ENCODE measurements at regions not wholly inside any gene's neighbourhood (a gene's known extent, or its start where the extent isn't known, plus 50 kb on each side); places are given as distances from the start of the nearest gene placed in this dataset.
"Not testable (repeated sequence)": the region's sequence is repeated elsewhere in the genome, so short reads cannot be mapped to it uniquely, and the experiment has no call there.

GRCh38 chr7:68733219-68734153 is 864.8 kb upstream of the AUTS2 start:
- DNase-seq = no peak

GRCh38 chr7:68734431-68734830 is 863.8 kb upstream of the AUTS2 start:
- DNase-seq = no peak

GRCh38 chr7:68739306-68739705 is 859.0 kb upstream of the AUTS2 start:
- no peak for DNase-seq

- DNase-seq = no peak
These were observed 854.2 kb upstream of the AUTS2 start for GRCh38 chr7:68744036-68744435.

- no peak for DNase-seq
These were observed 849.1 kb upstream of the AUTS2 start for GRCh38 chr7:68748934-68749900.

- no peak for DNase-seq
These were observed 845.6 kb upstream of the AUTS2 start for GRCh38 chr7:68752485-68753178.

- no peak for DNase-seq
These were observed 843.9 kb upstream of the AUTS2 start for GRCh38 chr7:68754414-68754813.

GRCh38 chr7:68756986-68757495 is 841.2 kb upstream of the AUTS2 start:
- DNase-seq = no peak

- no peak for DNase-seq
These were observed 837.7 kb upstream of the AUTS2 start for GRCh38 chr7:68760556-68760955.

GRCh38 chr7:68767462-68767861 is 830.8 kb upstream of the AUTS2 start:
- DNase-seq = no peak

GRCh38 chr7:68770649-68771048 is 827.6 kb upstream of the AUTS2 start:
- no peak for DNase-seq

- DNase-seq = no peak
These were observed 821.9 kb upstream of the AUTS2 start for GRCh38 chr7:68776326-68776725.

GRCh38 chr7:68783684-68784083 is 814.6 kb upstream of the AUTS2 start:
- no peak for DNase-seq

- no peak for DNase-seq
These were observed 813.2 kb upstream of the AUTS2 start for GRCh38 chr7:68785036-68785435.

- no peak for DNase-seq
These were observed 810.7 kb upstream of the AUTS2 start for GRCh38 chr7:68787566-68787965.

GRCh38 chr7:68788529-68788928 is 809.7 kb upstream of the AUTS2 start:
- DNase-seq = not testable (repeated sequence)

GRCh38 chr7:68789597-68789996 is 808.7 kb upstream of the AUTS2 start:
- no peak for DNase-seq

GRCh38 chr7:68792351-68792750 is 805.9 kb upstream of the AUTS2 start:
- DNase-seq = no peak

GRCh38 chr7:68793513-68793912 is 804.8 kb upstream of the AUTS2 start:
- DNase-seq = no peak

GRCh38 chr7:68800316-68800715 is 798.0 kb upstream of the AUTS2 start:
- no peak for DNase-seq

GRCh38 chr7:68805159-68805558 is 793.1 kb upstream of the AUTS2 start:
- DNase-seq = no peak

- no peak for DNase-seq
These were observed 790.6 kb upstream of the AUTS2 start for GRCh38 chr7:68807666-68808065.

All from effector CD4-positive, alpha-beta T cell (primary cell).